ENCODE measurements at regions not wholly inside any gene's neighbourhood (a gene's known extent, or its start where the extent isn't known, plus 50 kb on each side); places are given as distances from the start of the nearest gene placed in this dataset.

- no peak for TF ChIP-seq BHLHE40 (IDR thresholded peaks at IDR 0.05; ENCODE audit: borderline replicate concordance)
- no peak for TF ChIP-seq L3MBTL2 (conservative IDR thresholded peaks at IDR 0.05)
Measured at GRCh38 chr9:135249191-135249590, 161.7 kb downstream of the OLFM1 start.

All from HEK293T (cell line).